HCT116 (cell line): ENCODE measurements at regions not wholly inside any gene's neighbourhood (a gene's known extent, or its start where the extent isn't known, plus 50 kb on each side); places are given as distances from the start of the nearest gene placed in this dataset.

Experiments used
- ATAC-seq: fragments of 200-7000 bp; cut with Tn5 transposase; 2 replicates; pipeline ENCODE4 v1.9.1; 2020; ENCODE audit warnings: mild to moderate bottlenecking, moderate library complexity
- BruUV-seq: library from RNA; stranded (reverse); fragments of 400-500 nt; replicated peaks from 2 replicates; lab custom pipeline; 2021; lab: Mats Ljungman, UMichigan
- CTCF ChIA-PET: fragments of 300-600 bp; sonication (Branson Sonifier 250); formaldehyde crosslinking; loops from one replicate; lab custom pipeline; 2021; ENCODE audit warnings: antibody characterized with exemption; lab: Charles Lee
- POLR2A ChIA-PET: fragments of 300-600, 350-600 bp; sonication (Branson Sonifier 250); formaldehyde crosslinking; loops from one replicate; lab custom pipeline; 2021; ENCODE audit warnings: antibody characterized with exemption; lab: Charles Lee
- RAD21 ChIA-PET, 2 experiments: fragments of 300-600 bp; sonication (Branson Sonifier 250); formaldehyde crosslinking; loops; one replicate each; lab custom pipeline; 2023; ENCODE audit warnings: low total read pairs in 2 of 2; ENCODE audit not compliant: uncharacterized antibody in 2 of 2, unreplicated experiment in 2 of 2, low non-redundant PET in 1 of 2; lab: Charles Lee
- DNase-seq: peaks from one replicate; pipeline ENCODE4 v3.0.0-alpha.2; 2010; ENCODE audit warnings: low read depth, low spot score
- H2AFZ ChIP-seq: fragments of 200-600 bp; shearing (Covaris generic), sonication (generic); 2 replicates; pipeline ENCODE4 v1.6.1; 2017; ENCODE audit warnings: low read depth, mixed run types, mixed read lengths, antibody characterized with exemption, low read length; ENCODE audit not compliant: poor library complexity, severe bottlenecking
- H3K27ac ChIP-seq: 2 replicates; pipeline ENCODE4 v1.5.1; 2012; ENCODE audit warnings: low read depth, low read length
- H3K27me3 ChIP-seq: fragments of 200-600 bp; sonication (generic); 2 replicates; pipeline ENCODE4 v1.6.1; 2016; ENCODE audit warnings: mixed run types, low read length, mixed read lengths; ENCODE audit not compliant: insufficient read depth
- H3K36me3 ChIP-seq, 2 experiments: fragments of 200-500 bp in 1 of 2; fragments of 200-600 bp in 1 of 2; sonication (Bioruptor generic) in 1 of 2; sonication (generic) in 1 of 2; 2 replicates each; pipeline versions ENCODE4 v1.5.1 to v1.6.1; 2014 to 2016; ENCODE audit warnings: low read length in 2 of 2, inconsistent platforms in 1 of 2, mixed read lengths in 1 of 2, mixed run types in 1 of 2; ENCODE audit not compliant: insufficient read depth in 2 of 2, control insufficient read depth in 1 of 2
- H3K4me1 ChIP-seq, 2 experiments: fragments of 200-600 bp in 1 of 2; sonication (generic) in 1 of 2; 2 replicates each; pipeline versions ENCODE4 v1.5.1 to v1.6.1; 2012 to 2017; ENCODE audit warnings: low read length in 2 of 2, inconsistent platforms in 1 of 2, mild to moderate bottlenecking in 1 of 2, mixed read lengths in 1 of 2, mixed run types in 1 of 2, moderate library complexity in 1 of 2; ENCODE audit not compliant: insufficient read depth in 2 of 2, control insufficient read depth in 1 of 2
- H3K4me2 ChIP-seq: fragments of 200-600 bp; sonication (generic); 2 replicates; pipeline ENCODE4 v1.6.1; 2017; ENCODE audit warnings: mixed run types, low read length, mixed read lengths
- H3K4me3 ChIP-seq, 2 experiments: fragments of 200-600 bp in 1 of 2; sonication (generic) in 1 of 2; replicated peaks in 1 of 2; 2 replicates each; pipeline ENCODE4 v1.5.1; 2011 to 2016; ENCODE audit warnings: low read length in 2 of 2, control low read depth in 1 of 2, low read depth in 1 of 2, mild to moderate bottlenecking in 1 of 2, mixed read lengths in 1 of 2, mixed run types in 1 of 2
- H3K79me2 ChIP-seq: fragments of 200-600 bp; sonication (generic); 2 replicates; pipeline ENCODE4 v1.6.1; 2017; ENCODE audit warnings: mild to moderate bottlenecking, mixed run types, low read length, moderate library complexity, mixed read lengths; ENCODE audit not compliant: insufficient read depth
- H3K9ac ChIP-seq: fragments of 200-600 bp; sonication (generic); 2 replicates; pipeline ENCODE4 v1.6.1; 2016; ENCODE audit warnings: low read length, mixed read lengths
- H3K9me2 ChIP-seq: fragments of 200-600 bp; sonication (generic), shearing (Covaris generic); 2 replicates; pipeline ENCODE4 v1.6.1; 2017; ENCODE audit warnings: mixed run types, mild to moderate bottlenecking, moderate library complexity; ENCODE audit not compliant: insufficient read depth
- H3K9me3 ChIP-seq, 2 experiments: fragments of 200-500 bp in 1 of 2; fragments of 200-600 bp in 1 of 2; sonication (Bioruptor generic) in 1 of 2; sonication (generic) in 1 of 2; 2 replicates each; pipeline ENCODE4 v1.6.1; 2014 to 2017; ENCODE audit warnings: low read length in 2 of 2, mixed read lengths in 2 of 2, inconsistent platforms in 1 of 2, low read depth in 1 of 2, mild to moderate bottlenecking in 1 of 2, mixed run types in 1 of 2, moderate library complexity in 1 of 2; ENCODE audit not compliant: control insufficient read depth in 1 of 2, insufficient read depth in 1 of 2
- H4K20me1 ChIP-seq: fragments of 200-600 bp; sonication (generic), shearing (Covaris generic); 2 replicates; pipeline ENCODE4 v1.6.1; 2017; ENCODE audit warnings: mixed run types, mild to moderate bottlenecking, moderate library complexity; ENCODE audit not compliant: insufficient read depth
- CEBPB ChIP-seq: IDR thresholded peaks from 2 replicates; pipeline ENCODE4 v1.6.1; 2012; ENCODE audit warnings: low read depth
- ELF1 ChIP-seq: IDR thresholded peaks from 2 replicates; pipeline ENCODE4 v1.6.1; 2012; ENCODE audit warnings: low read depth, borderline replicate concordance
- JUND ChIP-seq: IDR thresholded peaks from 2 replicates; pipeline ENCODE4 v1.6.1; 2012
- MAX ChIP-seq: IDR thresholded peaks from 2 replicates; pipeline ENCODE4 v1.6.1; 2012
- POLR2A ChIP-seq: IDR thresholded peaks from 2 replicates; pipeline ENCODE4 v1.7.0; 2011; ENCODE audit warnings: borderline replicate concordance; ENCODE audit not compliant: insufficient read depth, insufficient read length; ENCODE audit errors: extremely low read depth
- POLR2AphosphoS5 ChIP-seq: IDR thresholded peaks from 2 replicates; pipeline ENCODE4 v1.6.1; 2011; ENCODE audit warnings: mild to moderate bottlenecking, low read depth, low read length, moderate library complexity
- RAD21 ChIP-seq: IDR thresholded peaks from 2 replicates; pipeline ENCODE4 v1.6.1; 2012; ENCODE audit warnings: low read depth, mild to moderate bottlenecking
- REST ChIP-seq: IDR thresholded peaks from 2 replicates; pipeline ENCODE4 v1.6.1; 2012; ENCODE audit warnings: low read depth
- SP1 ChIP-seq: IDR thresholded peaks from 2 replicates; pipeline ENCODE4 v1.6.1; 2012; ENCODE audit warnings: low read depth
- ZBTB33 ChIP-seq: IDR thresholded peaks from 2 replicates; pipeline ENCODE4 v1.6.1; 2011; ENCODE audit warnings: mild to moderate bottlenecking, low read length, moderate library complexity; ENCODE audit not compliant: insufficient replicate concordance; ENCODE audit errors: extremely low read depth
- ZFX ChIP-seq: fragments of 450-650 bp; IDR thresholded peaks from 2 replicates; pipeline ENCODE4 v1.6.1; 2017
- intact Hi-C: fragments of 100-400 bp; cut with micrococcal nuclease; formaldehyde crosslinking; loops from 2 replicates; pipeline ENCODE4 v1.10.0; 2022

- Histone ChIP-seq H3K27me3 (no peaks in the 10 kb centered on the region), H4K20me1 (no peaks in the 10 kb centered on the region), H3K79me2 (no peaks in the 10 kb centered on the region), H3K4me2 (no peak overlapping the region), H3K9me3 (no peaks in the 10 kb centered on the region), H3K4me1 (no peaks in the 10 kb centered on the region), H2AFZ (no peak overlapping the region), H3K27ac (no peak overlapping the region), H3K4me3 (no peak overlapping the region), H3K9ac (no peak overlapping the region), H3K36me3 (no peaks in the 10 kb centered on the region), H3K9me2 (no peaks in the 10 kb centered on the region)
- CTCF ChIA-PET, result no interaction called here
- intact Hi-C loops, result no loop called here
- BruUV-seq, result no TSS peak
- RAD21 ChIA-PET, result no interaction called here
- DNase-seq, result no peak
- ATAC-seq, result no peak
- TF ChIP-seq ZBTB33, result no peak
- no peak for TF ChIP-seq ELF1
- no peak for TF ChIP-seq ZFX
- TF ChIP-seq MAX, result no peak
- TF ChIP-seq RAD21, result no peak
- no peak for TF ChIP-seq CEBPB
- no peak for TF ChIP-seq POLR2AphosphoS5
- TF ChIP-seq JUND, result no peak
- TF ChIP-seq REST, result no peak
- no peak for TF ChIP-seq SP1
- no peak for TF ChIP-seq POLR2A
- POLR2A ChIA-PET, result no interaction called here
Observed at GRCh38 chr4:111500858-111501257, 644.4 kb upstream of the FAM241A start.
